ENCODE measurements at regions not wholly inside any gene's neighbourhood (a gene's known extent, or its start where the extent isn't known, plus 50 kb on each side); places are given as distances from the start of the nearest gene placed in this dataset.
"Not testable (repeated sequence)": the region's sequence is repeated elsewhere in the genome, so short reads cannot be mapped to it uniquely, and the experiment has no call there.

- POLR2A ChIA-PET: no interaction called here
Observed at GRCh38 chr4:38383646-38384121, 280.3 kb upstream of the KLF3 start.

GRCh38 chr4:38385093-38386004 lies 278.6 kb upstream of the KLF3 start:
- ChIA-PET POLR2A (no interaction called here), CTCF (interaction anchor here (1.3 to 2.2 kb wide), 2 partner anchors 14 to 66 kb away, joined by 5 to 6 read pairs; no protein-coding TSS in a partner anchor)
- TF ChIP-seq CTCF (IDR thresholded peaks at IDR 0.05; ENCODE audit: control extremely low read depth, extremely low read depth, low read depth, missing control alignments): no peak
- DNase-seq (ENCODE audit: extremely low spot score): no peak

More at GRCh38 chr4:38383646-38384121, 280.3 kb upstream of the KLF3 start:
- DNase-seq (ENCODE audit: extremely low spot score): no peak
- no peak for TF ChIP-seq CTCF (IDR thresholded peaks at IDR 0.05; ENCODE audit: control extremely low read depth, extremely low read depth, low read depth, missing control alignments)
- CTCF ChIA-PET: interaction anchor here (0.8 to 2.2 kb wide), 3 partner anchors 13 to 64 kb away, joined by 3 to 6 read pairs (median 5); no protein-coding TSS in a partner anchor

GRCh38 chr4:38386005-38386551 lies 277.9 kb upstream of the KLF3 start:
- POLR2A ChIA-PET: no interaction called here
- no peak for DNase-seq (ENCODE audit: extremely low spot score)
- TF ChIP-seq CTCF (IDR thresholded peaks at IDR 0.05; ENCODE audit: control extremely low read depth, extremely low read depth, low read depth, missing control alignments): no peak
- CTCF ChIA-PET: no interaction called here

GRCh38 chr4:38386654-38387188 lies 277.3 kb upstream of the KLF3 start:
- TF ChIP-seq CTCF (IDR thresholded peaks at IDR 0.05; ENCODE audit: control extremely low read depth, extremely low read depth, low read depth, missing control alignments): no peak
- ChIA-PET CTCF (interaction anchor here (1.1 to 1.5 kb wide), 2 partner anchors 20 to 132 kb away, joined by 3 read pairs; no protein-coding TSS in a partner anchor), POLR2A (no interaction called here)
- DNase-seq (ENCODE audit: extremely low spot score): no peak

- CTCF ChIA-PET: interaction anchor here (1.0 to 1.5 kb wide), 3 partner anchors 20 to 131 kb away, joined by 3 read pairs; no protein-coding TSS in a partner anchor
- POLR2A ChIA-PET: no interaction called here
- TF ChIP-seq CTCF (IDR thresholded peaks at IDR 0.05; ENCODE audit: control extremely low read depth, extremely low read depth, low read depth, missing control alignments): no peak
Observed at GRCh38 chr4:38387348-38387747, 276.7 kb upstream of the KLF3 start.

GRCh38 chr4:38387819-38388218 lies 276.2 kb upstream of the KLF3 start:
- no peak for DNase-seq (ENCODE audit: extremely low spot score)
- ChIA-PET CTCF (interaction anchor here (1.0 to 1.5 kb wide), 3 partner anchors 21 to 131 kb away, joined by 3 read pairs; no protein-coding TSS in a partner anchor), POLR2A (no interaction called here)
- no peak for TF ChIP-seq CTCF (IDR thresholded peaks at IDR 0.05; ENCODE audit: control extremely low read depth, extremely low read depth, low read depth, missing control alignments)

More at GRCh38 chr4:38387348-38387747, 276.7 kb upstream of the KLF3 start:
- DNase-seq (ENCODE audit: extremely low spot score): no peak

- POLR2A ChIA-PET; DNase-seq (ENCODE audit: extremely low spot score); CTCF ChIA-PET: not testable (repeated sequence)
Observed at GRCh38 chr4:38388907-38389306, 275.1 kb upstream of the KLF3 start.

Data from GM10248 (cell line).